CD4-positive, alpha-beta T cell treated with Interferon gamma for 1 hour (primary cell): ENCODE measurements at regions not wholly inside any gene's neighbourhood (a gene's known extent, or its start where the extent isn't known, plus 50 kb on each side); places are given as distances from the start of the nearest gene placed in this dataset.

Experiments used
- DNase-seq: peaks from one replicate; pipeline ENCODE4 v3.0.0-alpha.2; 2020

DNA sequence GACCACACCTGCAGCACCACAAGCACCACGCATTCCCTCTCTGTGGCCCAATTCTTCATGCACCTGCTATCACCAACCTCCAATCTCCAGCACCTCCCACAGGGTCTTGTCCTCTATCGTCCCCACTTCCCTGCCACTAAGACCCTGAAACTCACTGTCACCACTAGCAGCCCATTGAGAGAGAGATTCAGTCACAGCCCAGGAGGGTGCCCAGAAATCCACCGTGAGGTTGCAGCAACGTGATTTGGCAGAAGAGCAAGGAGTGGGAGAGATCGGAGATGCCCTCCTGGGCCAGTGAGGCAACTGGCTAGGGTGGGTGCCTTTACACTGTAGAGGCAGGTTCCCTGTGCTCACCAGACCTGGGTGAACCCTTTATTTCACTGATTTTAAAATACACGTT lies 90.1 kb downstream of the ANKRD60 start:
- no peak for DNase-seq

GRCh38 chr20:58137651-58138265 lies 90.7 kb downstream of the ANKRD60 start:
- DNase-seq, result no peak

DNA sequence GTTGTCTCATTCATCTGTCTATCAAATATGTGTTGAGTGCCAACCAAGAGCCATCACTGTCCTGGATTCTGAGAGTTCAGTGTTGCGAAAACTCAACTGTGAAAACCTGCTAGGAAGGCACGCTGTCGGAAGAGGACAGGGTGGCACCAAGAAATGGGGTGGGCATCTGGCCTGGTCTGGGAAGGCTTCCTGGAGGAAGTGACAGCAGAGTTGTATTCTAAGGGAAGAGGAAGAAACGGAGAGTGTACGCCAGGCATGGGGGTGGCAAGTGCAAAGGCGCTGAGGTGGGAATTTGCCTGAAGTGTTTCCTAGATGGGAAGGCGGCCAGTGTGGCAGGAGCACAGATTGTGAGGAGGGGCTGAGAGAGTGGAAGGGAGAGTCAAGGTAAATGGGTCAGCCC lies 91.2 kb downstream of the ANKRD60 start:
- DNase-seq, result no peak

- no peak for DNase-seq
Measured at GRCh38 chr20:58136149-58136484, 92.3 kb downstream of the ANKRD60 start.

DNA sequence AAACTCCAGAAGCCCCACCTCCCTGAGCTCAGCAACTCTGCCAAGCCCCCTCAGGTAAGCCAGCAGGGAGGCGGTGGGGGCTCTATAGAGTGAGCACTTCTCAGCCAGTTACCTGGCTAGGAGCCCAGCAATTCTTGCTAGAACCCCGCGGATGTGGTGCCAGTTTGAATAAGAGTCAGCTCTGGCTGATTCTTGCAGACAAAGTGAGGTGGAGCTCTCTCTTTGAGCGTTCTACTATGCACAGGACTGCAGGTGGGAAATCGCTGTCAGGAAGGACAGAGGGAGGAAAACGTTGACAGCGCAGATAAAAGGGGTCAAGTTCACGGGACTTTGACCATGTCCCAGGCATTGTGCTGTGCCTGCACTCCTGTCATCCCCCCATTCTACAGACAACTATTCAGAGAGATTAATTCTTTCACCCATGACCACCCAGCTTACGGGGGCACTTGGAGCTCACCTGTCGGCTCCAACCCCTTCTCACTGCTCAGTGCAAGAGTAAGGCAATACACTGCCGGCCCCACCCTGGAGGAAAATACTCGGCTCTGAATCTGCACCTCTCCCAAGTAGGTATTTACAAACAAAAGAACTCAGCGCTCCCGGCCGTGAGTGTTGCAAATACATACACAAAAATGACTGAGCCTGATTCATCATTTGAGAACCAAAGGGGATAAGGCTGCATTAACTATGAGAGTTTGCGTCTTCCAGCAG lies 92.9 kb downstream of the ANKRD60 start:
- no peak for DNase-seq

DNA sequence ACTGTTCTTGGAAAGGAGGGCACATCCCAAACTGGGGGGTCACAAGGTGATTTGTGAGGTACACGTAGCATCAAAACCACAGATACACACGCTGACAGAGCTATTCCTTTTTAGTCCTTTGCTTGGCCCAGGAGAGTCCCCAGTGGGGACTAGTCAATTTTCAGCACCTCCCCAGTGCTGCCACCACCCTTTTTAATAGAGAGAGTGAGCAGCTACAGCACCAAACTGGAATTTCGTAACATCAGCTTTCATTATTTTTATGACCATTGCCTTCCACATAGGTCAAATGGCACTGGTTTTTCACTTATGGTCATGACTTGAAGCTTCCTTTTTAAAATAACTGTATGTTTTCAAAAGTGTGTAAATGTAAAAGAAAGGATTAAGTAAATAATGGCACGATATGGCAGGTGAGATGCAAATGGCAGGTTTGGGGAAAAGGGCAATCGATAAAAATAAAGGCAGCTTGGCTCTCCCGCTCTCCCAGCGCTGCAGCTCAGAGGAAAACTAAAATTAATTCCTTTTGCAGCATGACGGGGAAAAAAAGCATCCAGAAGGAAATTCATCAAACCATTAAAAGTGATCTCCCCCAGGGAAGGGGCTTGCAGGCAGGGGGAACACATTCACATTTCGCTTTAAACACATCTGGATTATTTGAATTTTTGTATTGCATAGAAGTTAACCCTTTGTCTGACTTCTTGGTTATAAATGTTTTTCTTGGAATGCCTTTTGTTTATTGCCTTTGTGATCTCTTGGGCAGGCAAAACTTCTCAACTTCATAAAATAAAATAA lies 95.2 kb downstream of the ANKRD60 start:
- DNase-seq, result no peak

DNA sequence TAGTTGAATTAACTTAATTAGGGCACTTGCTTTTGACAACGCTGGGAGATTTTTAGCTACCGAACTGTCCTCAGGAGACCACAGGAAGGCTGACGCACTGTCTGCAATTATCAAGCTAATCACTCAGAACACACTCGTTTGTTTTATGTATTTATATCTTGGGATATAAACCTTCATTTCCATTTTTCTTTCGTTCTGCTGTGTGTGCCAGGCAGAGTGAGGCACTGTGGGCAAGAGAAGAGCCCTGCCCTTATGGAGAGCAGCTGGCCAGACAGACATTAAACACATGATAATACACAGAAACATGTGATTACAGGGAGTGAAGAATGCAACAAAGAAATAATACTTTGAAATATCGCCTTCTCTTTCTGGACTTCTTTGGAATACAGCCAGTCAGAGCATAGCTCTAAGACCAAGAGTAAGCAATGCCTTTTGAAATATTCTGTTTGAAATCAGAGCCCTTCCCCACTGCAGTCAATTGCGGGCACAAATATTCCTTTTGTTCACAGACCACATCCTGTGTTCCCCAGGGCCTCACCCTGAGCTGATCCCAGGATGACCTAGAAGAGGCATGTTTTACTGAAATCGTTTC lies 96.8 kb downstream of the ANKRD60 start:
- no peak for DNase-seq

GRCh38 chr20:58131151-58131550 lies 97.3 kb downstream of the ANKRD60 start:
- no peak for DNase-seq

DNA sequence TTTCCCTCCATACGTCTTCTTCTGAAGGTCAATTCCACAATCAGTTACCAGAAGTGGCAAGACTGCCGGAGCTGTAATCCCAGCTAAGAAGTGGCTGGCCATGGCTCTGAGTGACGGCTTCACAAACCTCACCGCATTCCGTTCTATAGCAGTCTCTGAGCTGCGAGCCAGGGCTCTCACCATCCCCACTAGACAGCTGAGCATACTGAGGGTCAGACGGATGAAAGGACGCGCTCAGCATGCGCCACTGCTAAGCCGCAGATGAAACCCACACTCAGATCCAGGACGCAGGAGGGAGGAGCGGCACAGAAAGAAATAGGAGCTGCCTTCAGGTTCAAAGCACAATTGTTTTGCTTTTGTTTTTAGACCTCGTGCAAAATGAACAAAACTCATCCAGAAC lies 97.9 kb downstream of the ANKRD60 start:
- DNase-seq, result no peak

GRCh38 chr20:58130156-58130555 lies 98.3 kb downstream of the ANKRD60 start:
- no peak for DNase-seq

- no peak for DNase-seq
Measured at GRCh38 chr20:58129721-58130151, 98.7 kb downstream of the ANKRD60 start.

DNA sequence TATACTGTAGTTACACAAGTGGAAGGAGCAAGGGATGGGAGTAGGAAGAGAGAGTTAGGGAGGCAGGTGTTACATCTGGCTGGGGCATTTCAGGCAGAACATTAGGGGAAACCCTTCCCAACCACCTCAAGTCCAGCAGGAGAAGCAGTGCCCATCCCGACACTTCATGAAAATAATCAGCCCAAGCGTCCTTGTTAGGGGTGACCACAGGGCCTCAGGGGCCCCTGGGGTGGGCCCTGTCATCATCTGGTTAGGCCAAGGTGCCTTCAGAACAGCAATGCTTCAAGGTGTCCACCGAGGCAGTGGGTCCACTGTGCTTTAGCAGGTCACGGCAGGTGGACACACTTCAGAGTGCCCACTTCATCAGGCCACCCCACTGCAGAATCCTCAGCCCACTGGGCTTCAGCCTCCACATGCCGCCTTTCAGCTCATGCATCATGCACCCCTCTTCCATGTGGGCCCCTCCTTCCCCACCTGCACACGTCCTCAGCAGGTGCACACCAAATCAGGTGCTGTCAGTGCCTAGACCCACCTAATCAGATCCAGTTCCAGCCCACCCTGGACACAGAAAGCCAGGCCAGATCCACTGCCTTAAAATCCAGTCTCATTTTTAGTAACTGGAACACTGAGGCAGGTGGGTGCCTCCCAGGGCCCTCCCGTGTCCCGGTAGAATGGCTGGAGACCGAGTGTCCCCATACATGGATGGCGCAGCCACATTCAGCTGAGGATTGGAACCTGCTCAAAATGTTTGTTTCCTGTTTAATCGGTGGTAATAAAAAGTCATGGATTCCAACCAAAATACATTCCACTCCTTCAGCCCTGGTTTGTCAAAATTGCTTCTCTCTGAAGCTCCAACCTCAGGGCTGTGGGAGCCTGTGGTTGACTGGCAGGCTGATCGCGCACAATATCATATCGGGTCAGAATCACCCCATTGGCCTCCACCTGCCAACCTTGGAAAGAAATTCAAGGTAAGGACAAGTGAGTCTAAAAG lies 99.5 kb downstream of the ANKRD60 start:
- no peak for DNase-seq

GRCh38 chr20:58127701-58128111 lies 100.7 kb downstream of the ANKRD60 start:
- no peak for DNase-seq

GRCh38 chr20:58125726-58126125 lies 102.7 kb downstream of the ANKRD60 start:
- no peak for DNase-seq

- DNase-seq, result no peak
Measured at GRCh38 chr20:58117944-58118343, 110.5 kb downstream of the ANKRD60 start.

DNA sequence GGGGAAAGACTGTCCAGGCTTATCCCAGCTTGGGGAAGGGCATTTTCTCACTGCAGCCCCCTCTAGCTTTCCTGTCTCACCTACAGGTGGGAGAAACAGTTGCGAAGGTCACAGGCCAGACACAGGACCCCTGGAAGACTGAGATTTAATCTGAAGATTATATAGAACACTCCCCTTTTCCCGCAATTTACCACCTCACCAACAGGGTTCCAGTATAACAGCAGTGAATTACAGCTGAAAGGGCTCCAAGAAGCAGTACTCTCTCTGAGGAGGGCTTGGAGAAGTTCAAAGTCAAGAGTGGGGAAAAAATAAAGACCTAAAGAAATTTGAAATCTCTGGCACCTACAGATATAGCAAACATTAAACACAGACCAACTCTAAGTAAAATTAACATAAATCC lies 111.9 kb downstream of the ANKRD60 start:
- DNase-seq, result no peak

DNA sequence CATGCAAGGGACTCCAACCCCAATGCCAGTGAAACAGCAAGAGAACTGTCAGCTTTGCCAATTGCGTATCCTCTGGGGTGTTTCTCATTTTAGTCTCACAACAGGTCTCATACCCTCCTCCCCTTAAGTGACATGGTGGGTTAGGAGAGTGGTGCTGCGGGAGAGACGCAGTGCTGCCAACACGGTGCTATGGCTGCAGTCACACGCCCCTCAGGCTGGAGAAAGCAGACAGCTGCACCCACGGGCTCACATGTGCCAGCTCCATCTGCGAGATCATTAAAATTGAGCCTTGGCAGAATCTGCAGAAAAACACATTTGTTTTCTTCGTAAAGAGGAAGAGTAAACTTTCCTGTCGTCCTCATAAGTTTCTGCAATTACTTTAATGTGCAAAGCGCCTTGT lies 114.7 kb downstream of the ANKRD60 start:
- DNase-seq, result no peak

- no peak for DNase-seq
Measured at GRCh38 chr20:58112017-58112781, 116.3 kb downstream of the ANKRD60 start.

- no peak for DNase-seq
Measured at GRCh38 chr20:58111310-58112016, 117.0 kb downstream of the ANKRD60 start.

- no peak for DNase-seq
Measured at GRCh38 chr20:58109918-58110635, 118.4 kb downstream of the ANKRD60 start.
